ENCODE measurements at regions not wholly inside any gene's neighbourhood (a gene's known extent, or its start where the extent isn't known, plus 50 kb on each side); places are given as distances from the start of the nearest gene placed in this dataset.
A peak's percentile ranks its signal among the peaks of the same experiment; 100 is the strongest.

DNA sequence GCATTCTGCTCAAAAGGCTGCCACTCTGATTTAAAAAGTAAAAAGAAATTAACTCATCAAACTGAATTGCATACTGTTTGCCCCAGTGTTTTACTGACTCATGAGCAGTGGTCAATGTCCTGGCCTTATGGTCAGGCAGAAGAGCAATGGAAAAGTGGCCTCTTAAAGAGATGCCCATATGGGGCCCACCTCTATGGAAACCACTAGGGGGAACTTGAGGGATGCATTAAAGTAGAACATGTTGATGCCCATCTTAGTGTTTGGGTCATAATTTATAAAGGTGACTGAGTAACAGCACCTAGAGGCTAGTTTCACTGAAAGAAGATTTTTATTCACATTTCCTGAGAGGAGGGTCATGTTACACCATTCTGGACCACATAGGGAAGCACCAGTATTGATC, 66.5 kb upstream of the RNU6-1 start:
- Histone ChIP-seq H3K4me1 (ENCODE audit: control insufficient read depth in 1 of 2, insufficient read depth in 2 of 2, low read length in 2 of 2) (no peaks in the 10 kb centered on the region), H3K27ac (ENCODE audit: low read depth, low read length) (no peak overlapping the region), H3K9me3 (ENCODE audit: control insufficient read depth in 1 of 2, insufficient read depth in 1 of 2, low read depth in 1 of 2, low read length in 2 of 2) (peaks cover 4 to 7% of the 10 kb centered on the region in 2 experiments; a peak in 1 of 4 replicates), H4K20me1 (ENCODE audit: insufficient read depth) (no peaks in the 10 kb centered on the region), H2AFZ (ENCODE audit: low read depth, low read length, poor library complexity, severe bottlenecking) (no peak overlapping the region), H3K79me2 (ENCODE audit: insufficient read depth, low read length) (no peaks in the 10 kb centered on the region), H3K27me3 (ENCODE audit: insufficient read depth, low read length) (no peaks in the 10 kb centered on the region), H3K4me2 (ENCODE audit: low read length) (no peak overlapping the region), H3K9me2 (ENCODE audit: insufficient read depth) (no peaks in the 10 kb centered on the region), H3K9ac (ENCODE audit: low read length) (no peak overlapping the region), H3K4me3 (replicated peaks in 1 of 2; ENCODE audit: low read depth in 1 of 2, low read length in 2 of 2) (no peak overlapping the region), H3K36me3 (ENCODE audit: control insufficient read depth in 1 of 2, insufficient read depth in 2 of 2, low read length in 2 of 2) (no peaks in the 10 kb centered on the region)
- CTCF ChIA-PET = no interaction called here
- peak; percentile 47; the same call in 1 of the 2 replicates for ATAC-seq
- TF ChIP-seq, protein P1, sequence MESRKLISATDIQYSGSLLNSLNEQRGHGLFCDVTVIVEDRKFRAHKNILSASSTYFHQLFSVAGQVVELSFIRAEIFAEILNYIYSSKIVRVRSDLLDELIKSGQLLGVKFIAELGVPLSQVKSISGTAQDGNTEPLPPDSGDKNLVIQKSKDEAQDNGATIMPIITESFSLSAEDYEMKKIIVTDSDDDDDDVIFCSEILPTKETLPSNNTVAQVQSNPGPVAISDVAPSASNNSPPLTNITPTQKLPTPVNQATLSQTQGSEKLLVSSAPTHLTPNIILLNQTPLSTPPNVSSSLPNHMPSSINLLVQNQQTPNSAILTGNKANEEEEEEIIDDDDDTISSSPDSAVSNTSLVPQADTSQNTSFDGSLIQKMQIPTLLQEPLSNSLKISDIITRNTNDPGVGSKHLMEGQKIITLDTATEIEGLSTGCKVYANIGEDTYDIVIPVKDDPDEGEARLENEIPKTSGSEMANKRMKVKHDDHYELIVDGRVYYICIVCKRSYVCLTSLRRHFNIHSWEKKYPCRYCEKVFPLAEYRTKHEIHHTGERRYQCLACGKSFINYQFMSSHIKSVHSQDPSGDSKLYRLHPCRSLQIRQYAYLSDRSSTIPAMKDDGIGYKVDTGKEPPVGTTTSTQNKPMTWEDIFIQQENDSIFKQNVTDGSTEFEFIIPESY (IDR thresholded peaks at IDR 0.05; ENCODE audit: extremely low read depth, insufficient replicate concordance, low read length) = no peak
- TF ChIP-seq FOSL1 (IDR thresholded peaks at IDR 0.05; ENCODE audit: low read depth) (no peak), RAD21 (IDR thresholded peaks at IDR 0.05; ENCODE audit: low read depth) (peak; percentile 12; the same call in 1 of the 2 replicates), EZH2phosphoT487 (IDR thresholded peaks at IDR 0.05; ENCODE audit: borderline replicate concordance) (no peak)
- intact Hi-C loops (cut with micrococcal nuclease) = no loop called here
- BruUV-seq (replicated peaks) = no TSS peak
- no peak for DNase-seq (ENCODE audit: low read depth, low spot score)
- RAD21 ChIA-PET (ENCODE audit: low non-redundant PET in 1 of 2, low total read pairs in 2 of 2, uncharacterized antibody in 2 of 2, unreplicated experiment in 2 of 2) = no interaction called here
- POLR2A ChIA-PET = no interaction called here

DNA sequence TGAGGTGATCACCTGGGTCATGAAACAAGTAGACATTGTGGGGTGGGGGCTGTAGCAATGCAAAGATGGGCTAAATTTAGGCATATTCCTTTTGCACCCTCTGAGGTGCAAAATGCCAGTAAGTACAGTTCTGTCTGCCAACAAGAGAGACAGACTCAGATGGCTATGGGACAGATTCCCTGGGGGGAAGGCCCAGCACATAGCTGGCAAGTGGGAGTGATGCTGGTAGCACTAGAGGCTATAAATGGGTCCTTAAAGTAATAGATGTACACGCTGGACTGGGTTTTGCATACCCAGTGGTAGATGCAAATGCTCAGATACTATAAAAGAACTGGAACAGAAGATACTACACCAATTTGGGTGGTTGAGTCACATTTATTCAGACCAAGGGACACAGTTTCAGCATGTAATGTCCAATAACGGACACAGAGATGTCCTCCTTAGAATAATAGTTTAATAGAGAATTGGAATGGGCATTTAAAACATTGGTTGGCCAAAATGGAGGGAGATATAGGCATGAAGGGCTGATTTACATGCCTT, 67.4 kb upstream of the RNU6-1 start:
- Histone ChIP-seq H3K9me2 (ENCODE audit: insufficient read depth) (no peaks in the 10 kb centered on the region), H4K20me1 (ENCODE audit: insufficient read depth) (no peaks in the 10 kb centered on the region), H3K9me3 (ENCODE audit: control insufficient read depth in 1 of 2, insufficient read depth in 1 of 2, low read depth in 1 of 2, low read length in 2 of 2) (peaks cover 4 to 7% of the 10 kb centered on the region in 2 experiments; a peak in 1 of 4 replicates), H2AFZ (ENCODE audit: low read depth, low read length, poor library complexity, severe bottlenecking) (no peak overlapping the region), H3K4me2 (ENCODE audit: low read length) (no peak overlapping the region), H3K27me3 (ENCODE audit: insufficient read depth, low read length) (no peaks in the 10 kb centered on the region), H3K36me3 (ENCODE audit: control insufficient read depth in 1 of 2, insufficient read depth in 2 of 2, low read length in 2 of 2) (no peaks in the 10 kb centered on the region), H3K79me2 (ENCODE audit: insufficient read depth, low read length) (no peaks in the 10 kb centered on the region), H3K9ac (ENCODE audit: low read length) (no peak overlapping the region), H3K4me1 (ENCODE audit: control insufficient read depth in 1 of 2, insufficient read depth in 2 of 2, low read length in 2 of 2) (no peaks in the 10 kb centered on the region), H3K27ac (ENCODE audit: low read depth, low read length) (no peak overlapping the region), H3K4me3 (replicated peaks in 1 of 2; ENCODE audit: low read depth in 1 of 2, low read length in 2 of 2) (no peak overlapping the region)
- intact Hi-C loops (cut with micrococcal nuclease) = no loop called here
- CTCF ChIA-PET = no interaction called here
- DNase-seq (ENCODE audit: low read depth, low spot score) = no peak
- POLR2A ChIA-PET = no interaction called here
- RAD21 ChIA-PET (ENCODE audit: low non-redundant PET in 1 of 2, low total read pairs in 2 of 2, uncharacterized antibody in 2 of 2, unreplicated experiment in 2 of 2) = no interaction called here
- TF ChIP-seq, protein P2, sequence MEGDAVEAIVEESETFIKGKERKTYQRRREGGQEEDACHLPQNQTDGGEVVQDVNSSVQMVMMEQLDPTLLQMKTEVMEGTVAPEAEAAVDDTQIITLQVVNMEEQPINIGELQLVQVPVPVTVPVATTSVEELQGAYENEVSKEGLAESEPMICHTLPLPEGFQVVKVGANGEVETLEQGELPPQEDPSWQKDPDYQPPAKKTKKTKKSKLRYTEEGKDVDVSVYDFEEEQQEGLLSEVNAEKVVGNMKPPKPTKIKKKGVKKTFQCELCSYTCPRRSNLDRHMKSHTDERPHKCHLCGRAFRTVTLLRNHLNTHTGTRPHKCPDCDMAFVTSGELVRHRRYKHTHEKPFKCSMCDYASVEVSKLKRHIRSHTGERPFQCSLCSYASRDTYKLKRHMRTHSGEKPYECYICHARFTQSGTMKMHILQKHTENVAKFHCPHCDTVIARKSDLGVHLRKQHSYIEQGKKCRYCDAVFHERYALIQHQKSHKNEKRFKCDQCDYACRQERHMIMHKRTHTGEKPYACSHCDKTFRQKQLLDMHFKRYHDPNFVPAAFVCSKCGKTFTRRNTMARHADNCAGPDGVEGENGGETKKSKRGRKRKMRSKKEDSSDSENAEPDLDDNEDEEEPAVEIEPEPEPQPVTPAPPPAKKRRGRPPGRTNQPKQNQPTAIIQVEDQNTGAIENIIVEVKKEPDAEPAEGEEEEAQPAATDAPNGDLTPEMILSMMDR (IDR thresholded peaks at IDR 0.05 in 2 of 3, conservative IDR thresholded peaks at IDR 0.05 in 1 of 3; ENCODE audit: borderline replicate concordance in 1 of 3, insufficient read depth in 1 of 3, low read depth in 2 of 3, low read length in 2 of 3) = no peak
- no peak for TF ChIP-seq SP1 (IDR thresholded peaks at IDR 0.05; ENCODE audit: low read depth)
- TF ChIP-seq, protein P3, sequence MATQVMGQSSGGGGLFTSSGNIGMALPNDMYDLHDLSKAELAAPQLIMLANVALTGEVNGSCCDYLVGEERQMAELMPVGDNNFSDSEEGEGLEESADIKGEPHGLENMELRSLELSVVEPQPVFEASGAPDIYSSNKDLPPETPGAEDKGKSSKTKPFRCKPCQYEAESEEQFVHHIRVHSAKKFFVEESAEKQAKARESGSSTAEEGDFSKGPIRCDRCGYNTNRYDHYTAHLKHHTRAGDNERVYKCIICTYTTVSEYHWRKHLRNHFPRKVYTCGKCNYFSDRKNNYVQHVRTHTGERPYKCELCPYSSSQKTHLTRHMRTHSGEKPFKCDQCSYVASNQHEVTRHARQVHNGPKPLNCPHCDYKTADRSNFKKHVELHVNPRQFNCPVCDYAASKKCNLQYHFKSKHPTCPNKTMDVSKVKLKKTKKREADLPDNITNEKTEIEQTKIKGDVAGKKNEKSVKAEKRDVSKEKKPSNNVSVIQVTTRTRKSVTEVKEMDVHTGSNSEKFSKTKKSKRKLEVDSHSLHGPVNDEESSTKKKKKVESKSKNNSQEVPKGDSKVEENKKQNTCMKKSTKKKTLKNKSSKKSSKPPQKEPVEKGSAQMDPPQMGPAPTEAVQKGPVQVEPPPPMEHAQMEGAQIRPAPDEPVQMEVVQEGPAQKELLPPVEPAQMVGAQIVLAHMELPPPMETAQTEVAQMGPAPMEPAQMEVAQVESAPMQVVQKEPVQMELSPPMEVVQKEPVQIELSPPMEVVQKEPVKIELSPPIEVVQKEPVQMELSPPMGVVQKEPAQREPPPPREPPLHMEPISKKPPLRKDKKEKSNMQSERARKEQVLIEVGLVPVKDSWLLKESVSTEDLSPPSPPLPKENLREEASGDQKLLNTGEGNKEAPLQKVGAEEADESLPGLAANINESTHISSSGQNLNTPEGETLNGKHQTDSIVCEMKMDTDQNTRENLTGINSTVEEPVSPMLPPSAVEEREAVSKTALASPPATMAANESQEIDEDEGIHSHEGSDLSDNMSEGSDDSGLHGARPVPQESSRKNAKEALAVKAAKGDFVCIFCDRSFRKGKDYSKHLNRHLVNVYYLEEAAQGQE (IDR thresholded peaks at IDR 0.05; ENCODE audit: low read depth) = no peak
- TF ChIP-seq, protein P4, sequence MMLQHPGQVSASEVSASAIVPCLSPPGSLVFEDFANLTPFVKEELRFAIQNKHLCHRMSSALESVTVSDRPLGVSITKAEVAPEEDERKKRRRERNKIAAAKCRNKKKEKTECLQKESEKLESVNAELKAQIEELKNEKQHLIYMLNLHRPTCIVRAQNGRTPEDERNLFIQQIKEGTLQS (IDR thresholded peaks at IDR 0.05) = no peak
- TF ChIP-seq RAD21 (IDR thresholded peaks at IDR 0.05; ENCODE audit: low read depth) = no peak
- no peak for TF ChIP-seq POLR2A (IDR thresholded peaks at IDR 0.05; ENCODE audit: borderline replicate concordance, extremely low read depth, insufficient read depth, insufficient read length)
- TF ChIP-seq EZH2 (IDR thresholded peaks at IDR 0.05) = no peak
- TF ChIP-seq ZFX (IDR thresholded peaks at IDR 0.05) = no peak
- no peak for TF ChIP-seq EGR1 (IDR thresholded peaks at IDR 0.05; ENCODE audit: low read depth)
- no peak for TF ChIP-seq CEBPB (IDR thresholded peaks at IDR 0.05; ENCODE audit: low read depth)
- no peak for TF ChIP-seq EZH2phosphoT487 (IDR thresholded peaks at IDR 0.05; ENCODE audit: borderline replicate concordance)
- no peak for ATAC-seq
- no TSS peak for BruUV-seq (replicated peaks)

Measured in HCT116 (cell line).